ENCODE measurements at regions not wholly inside any gene's neighbourhood (a gene's known extent, or its start where the extent isn't known, plus 50 kb on each side); places are given as distances from the start of the nearest gene placed in this dataset.

- no peak for DNase-seq (ENCODE audit: low read depth)
- H3K4me3 ChIP-seq (ENCODE audit: low read depth, low read length) = no peak overlapping the region
These were observed 287.0 kb upstream of the PLXNA2 start for GRCh38 chr1:208531003-208531750.

GRCh38 chr1:208533746-208534598 lies 289.8 kb upstream of the PLXNA2 start:
- no peak overlapping the region for H3K4me3 ChIP-seq (ENCODE audit: low read depth, low read length)
- DNase-seq (ENCODE audit: low read depth) = no peak

- no peak for DNase-seq (ENCODE audit: low read depth)
- no peak overlapping the region for H3K4me3 ChIP-seq (ENCODE audit: low read depth, low read length)
These were observed 290.4 kb upstream of the PLXNA2 start for GRCh38 chr1:208534599-208534897.

- H3K4me3 ChIP-seq (ENCODE audit: low read depth, low read length) = no peak overlapping the region
- DNase-seq (ENCODE audit: low read depth) = no peak
These were observed 290.8 kb upstream of the PLXNA2 start for GRCh38 chr1:208534979-208535378.

- DNase-seq (ENCODE audit: low read depth) = no peak
These were observed 291.3 kb upstream of the PLXNA2 start for GRCh38 chr1:208535511-208535910.

GRCh38 chr1:208536212-208536611 lies 292.0 kb upstream of the PLXNA2 start:
- DNase-seq (ENCODE audit: low read depth) = no peak

More at GRCh38 chr1:208535511-208535910, 291.3 kb upstream of the PLXNA2 start:
- H3K4me3 ChIP-seq (ENCODE audit: low read depth, low read length) = no peak overlapping the region

GRCh38 chr1:208537198-208537597 lies 293.0 kb upstream of the PLXNA2 start:
- no peak overlapping the region for H3K4me3 ChIP-seq (ENCODE audit: low read depth, low read length)
- no peak for DNase-seq (ENCODE audit: low read depth)

More at GRCh38 chr1:208536212-208536611, 292.0 kb upstream of the PLXNA2 start:
- H3K4me3 ChIP-seq (ENCODE audit: low read depth, low read length) = no peak overlapping the region

- DNase-seq (ENCODE audit: low read depth) = no peak
- H3K4me3 ChIP-seq (ENCODE audit: low read depth, low read length) = no peak overlapping the region
These were observed 293.9 kb upstream of the PLXNA2 start for GRCh38 chr1:208538078-208538477.

- no peak overlapping the region for H3K4me3 ChIP-seq (ENCODE audit: low read depth, low read length)
- no peak for DNase-seq (ENCODE audit: low read depth)
These were observed 294.4 kb upstream of the PLXNA2 start for GRCh38 chr1:208538587-208538986.

- no peak for DNase-seq (ENCODE audit: low read depth)
- H3K4me3 ChIP-seq (ENCODE audit: low read depth, low read length) = no peak overlapping the region
These were observed 296.5 kb upstream of the PLXNA2 start for GRCh38 chr1:208540724-208541123.

- no peak overlapping the region for H3K4me3 ChIP-seq (ENCODE audit: low read depth, low read length)
- no peak for DNase-seq (ENCODE audit: low read depth)
These were observed 297.2 kb upstream of the PLXNA2 start for GRCh38 chr1:208541225-208541855.

GRCh38 chr1:208542309-208542708 lies 298.1 kb upstream of the PLXNA2 start:
- no peak for DNase-seq (ENCODE audit: low read depth)
- no peak overlapping the region for H3K4me3 ChIP-seq (ENCODE audit: low read depth, low read length)

GRCh38 chr1:208544053-208544452 lies 299.9 kb upstream of the PLXNA2 start:
- no peak overlapping the region for H3K4me3 ChIP-seq (ENCODE audit: low read depth, low read length)
- DNase-seq (ENCODE audit: low read depth) = no peak

GRCh38 chr1:208544794-208545193 lies 300.6 kb upstream of the PLXNA2 start:
- DNase-seq (ENCODE audit: low read depth) = no peak

GRCh38 chr1:208551024-208551423 lies 306.8 kb upstream of the PLXNA2 start:
- no peak overlapping the region for H3K4me3 ChIP-seq (ENCODE audit: low read depth, low read length)
- DNase-seq (ENCODE audit: low read depth) = no peak

More at GRCh38 chr1:208544794-208545193, 300.6 kb upstream of the PLXNA2 start:
- H3K4me3 ChIP-seq (ENCODE audit: low read depth, low read length) = no peak overlapping the region

- no peak for DNase-seq (ENCODE audit: low read depth)
- no peak overlapping the region for H3K4me3 ChIP-seq (ENCODE audit: low read depth, low read length)
These were observed 307.6 kb upstream of the PLXNA2 start for GRCh38 chr1:208551633-208552320.

- no peak for DNase-seq (ENCODE audit: low read depth)
- H3K4me3 ChIP-seq (ENCODE audit: low read depth, low read length) = no peak overlapping the region
These were observed 308.7 kb upstream of the PLXNA2 start for GRCh38 chr1:208552928-208553327.

- no peak overlapping the region for H3K4me3 ChIP-seq (ENCODE audit: low read depth, low read length)
- no peak for DNase-seq (ENCODE audit: low read depth)
These were observed 312.3 kb upstream of the PLXNA2 start for GRCh38 chr1:208556461-208556860.

- DNase-seq (ENCODE audit: low read depth) = no peak
- no peak overlapping the region for H3K4me3 ChIP-seq (ENCODE audit: low read depth, low read length)
These were observed 313.0 kb upstream of the PLXNA2 start for GRCh38 chr1:208557046-208557722.
